HG03469 (cell line): ENCODE measurements at regions not wholly inside any gene's neighbourhood (a gene's known extent, or its start where the extent isn't known, plus 50 kb on each side); places are given as distances from the start of the nearest gene placed in this dataset.

Experiments
- ATAC-seq: cut with Tn5 transposase; IDR thresholded peaks from one replicate; pipeline ENCODE4 v1.9.1; 2021; ENCODE audit warnings: mild to moderate bottlenecking, moderate library complexity, moderate number of reproducible peaks; ENCODE audit not compliant: unreplicated experiment

- ATAC-seq, result no peak
These were observed 268.0 kb downstream of the ZEB1 start for GRCh38 chr10:31586723-31587638.

DNA sequence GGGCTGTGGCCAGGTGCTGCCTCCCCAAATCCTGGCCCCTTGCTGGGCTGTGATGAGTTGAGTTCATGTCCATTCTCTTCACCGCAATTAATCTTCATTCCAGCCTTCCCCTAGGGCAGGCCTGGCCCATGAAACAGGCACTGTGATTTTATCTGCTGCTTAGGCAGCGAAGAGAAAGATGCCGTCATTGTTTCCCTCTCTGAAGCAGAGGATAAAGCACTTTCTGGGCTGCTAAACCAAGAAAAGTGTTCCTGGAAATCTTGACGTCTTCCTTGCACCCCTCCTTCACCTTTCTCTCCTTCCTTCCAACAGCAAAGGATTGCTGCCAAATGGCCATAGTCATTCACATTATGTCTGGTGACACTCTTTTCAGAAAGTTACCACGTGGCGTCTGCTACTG is 265.9 kb downstream of the ZEB1 start:
- ATAC-seq, result no peak

DNA sequence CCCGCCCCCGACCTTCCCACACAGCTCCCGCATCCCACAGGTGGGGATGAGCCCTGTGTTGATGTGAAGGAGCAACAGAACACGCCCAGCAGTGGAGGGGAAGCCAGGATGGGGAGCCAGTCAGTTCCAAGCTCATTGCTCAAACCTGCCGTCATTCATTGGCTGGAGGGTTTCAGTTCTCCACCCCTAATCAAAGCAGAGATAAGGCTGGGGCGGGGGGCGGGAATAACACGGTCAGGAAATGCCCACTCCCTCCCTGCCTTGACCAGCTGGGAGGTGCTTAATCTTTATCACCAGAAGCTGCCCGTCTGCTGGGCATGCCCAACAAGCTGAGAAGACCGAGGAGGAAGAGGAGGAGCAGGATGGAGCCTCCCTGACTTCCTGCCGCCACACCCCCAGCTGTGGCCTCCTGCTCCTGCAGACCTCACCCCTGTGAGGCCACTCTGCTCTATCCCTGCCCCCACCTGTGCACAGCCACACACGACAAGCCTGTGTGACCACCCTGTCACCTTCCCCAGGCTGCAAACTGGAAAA is 265.1 kb downstream of the ZEB1 start:
- no peak for ATAC-seq

DNA sequence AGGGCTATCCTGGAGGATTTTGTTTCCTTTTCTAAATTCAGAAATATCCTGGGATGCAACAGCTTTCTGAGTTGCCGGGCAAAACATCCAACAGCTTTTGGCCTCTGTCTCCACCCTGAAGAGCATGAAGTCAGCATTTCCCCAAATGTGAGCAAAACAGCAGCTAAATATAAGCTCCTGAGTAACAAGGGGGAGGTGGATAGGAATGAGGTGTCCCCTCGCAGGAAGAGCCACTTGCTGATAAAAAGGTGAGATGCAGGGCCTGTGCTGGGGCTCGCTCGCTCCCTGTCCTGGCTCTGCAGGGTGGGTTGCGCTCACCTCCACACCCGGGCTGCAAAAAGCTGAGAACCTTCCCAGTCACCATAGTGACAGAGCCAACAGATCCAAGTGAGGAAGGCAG is 264.3 kb downstream of the ZEB1 start:
- ATAC-seq, result no peak

DNA sequence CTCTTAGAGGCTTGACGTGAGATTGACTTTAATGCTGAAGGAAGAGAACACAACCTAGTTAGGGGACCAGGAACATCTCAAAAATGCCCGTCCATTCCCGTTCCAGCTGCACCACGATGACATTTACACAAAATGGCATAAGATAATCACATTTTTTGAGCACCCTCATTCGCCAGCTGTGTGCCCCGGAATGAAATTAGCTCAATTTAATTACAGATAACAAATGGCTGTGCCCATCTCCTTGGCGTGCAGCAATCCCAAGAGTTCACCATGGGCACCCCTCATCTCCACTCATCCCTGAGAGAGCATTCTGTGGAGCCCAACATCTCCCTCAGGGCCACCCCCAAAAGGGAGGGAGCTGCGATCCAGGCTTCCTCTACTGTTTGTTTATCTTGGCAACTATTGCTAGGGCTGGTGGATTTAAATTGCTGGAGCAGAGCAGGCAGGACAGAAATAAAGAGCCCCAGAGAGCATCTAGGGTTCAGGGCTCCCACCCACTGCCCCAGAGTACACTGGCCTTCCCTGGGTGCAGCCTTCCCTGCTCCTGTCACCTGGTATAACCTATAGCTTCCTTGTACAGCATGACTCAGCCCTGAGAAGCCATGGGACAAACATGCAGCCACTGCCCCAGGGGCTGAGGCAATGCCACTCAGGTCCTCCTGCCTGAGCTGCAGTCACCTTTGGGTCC is 263.5 kb downstream of the ZEB1 start:
- no peak for ATAC-seq

- peak; percentile 76 for ATAC-seq
These were observed 262.8 kb downstream of the ZEB1 start for GRCh38 chr10:31581741-31582323.

- ATAC-seq, result no peak
These were observed 261.6 kb downstream of the ZEB1 start for GRCh38 chr10:31580646-31581045.
